ENCODE measurements at regions not wholly inside any gene's neighbourhood (a gene's known extent, or its start where the extent isn't known, plus 50 kb on each side); places are given as distances from the start of the nearest gene placed in this dataset.

DNA sequence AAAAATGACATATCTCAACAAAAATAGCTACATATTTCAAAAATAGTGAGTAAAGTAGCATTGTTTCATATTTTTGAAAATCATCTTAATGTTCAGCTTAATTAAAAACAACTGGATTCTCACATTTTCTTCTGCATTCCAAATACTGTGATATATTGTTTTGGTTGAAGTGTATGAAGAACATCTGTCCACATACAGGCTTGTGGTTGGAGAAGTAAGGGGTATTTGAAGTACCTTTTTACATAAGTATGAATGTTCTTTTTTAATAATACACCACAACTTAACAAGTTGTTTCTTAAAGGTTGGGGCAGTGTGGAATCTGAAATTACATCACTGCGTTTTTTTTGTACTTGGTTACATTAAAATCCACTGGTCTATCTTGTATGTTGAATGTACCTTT is 442.5 kb downstream of the KIF20B start (continued):
- TF ChIP-seq, protein P1, sequence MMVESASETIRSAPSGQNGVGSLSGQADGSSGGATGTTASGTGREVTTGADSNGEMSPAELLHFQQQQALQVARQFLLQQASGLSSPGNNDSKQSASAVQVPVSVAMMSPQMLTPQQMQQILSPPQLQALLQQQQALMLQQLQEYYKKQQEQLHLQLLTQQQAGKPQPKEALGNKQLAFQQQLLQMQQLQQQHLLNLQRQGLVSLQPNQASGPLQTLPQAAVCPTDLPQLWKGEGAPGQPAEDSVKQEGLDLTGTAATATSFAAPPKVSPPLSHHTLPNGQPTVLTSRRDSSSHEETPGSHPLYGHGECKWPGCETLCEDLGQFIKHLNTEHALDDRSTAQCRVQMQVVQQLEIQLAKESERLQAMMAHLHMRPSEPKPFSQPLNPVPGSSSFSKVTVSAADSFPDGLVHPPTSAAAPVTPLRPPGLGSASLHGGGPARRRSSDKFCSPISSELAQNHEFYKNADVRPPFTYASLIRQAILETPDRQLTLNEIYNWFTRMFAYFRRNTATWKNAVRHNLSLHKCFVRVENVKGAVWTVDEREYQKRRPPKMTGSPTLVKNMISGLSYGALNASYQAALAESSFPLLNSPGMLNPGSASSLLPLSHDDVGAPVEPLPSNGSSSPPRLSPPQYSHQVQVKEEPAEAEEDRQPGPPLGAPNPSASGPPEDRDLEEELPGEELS (CRISPR knock-in tag; IDR thresholded peaks at IDR 0.05) = no peak

DNA sequence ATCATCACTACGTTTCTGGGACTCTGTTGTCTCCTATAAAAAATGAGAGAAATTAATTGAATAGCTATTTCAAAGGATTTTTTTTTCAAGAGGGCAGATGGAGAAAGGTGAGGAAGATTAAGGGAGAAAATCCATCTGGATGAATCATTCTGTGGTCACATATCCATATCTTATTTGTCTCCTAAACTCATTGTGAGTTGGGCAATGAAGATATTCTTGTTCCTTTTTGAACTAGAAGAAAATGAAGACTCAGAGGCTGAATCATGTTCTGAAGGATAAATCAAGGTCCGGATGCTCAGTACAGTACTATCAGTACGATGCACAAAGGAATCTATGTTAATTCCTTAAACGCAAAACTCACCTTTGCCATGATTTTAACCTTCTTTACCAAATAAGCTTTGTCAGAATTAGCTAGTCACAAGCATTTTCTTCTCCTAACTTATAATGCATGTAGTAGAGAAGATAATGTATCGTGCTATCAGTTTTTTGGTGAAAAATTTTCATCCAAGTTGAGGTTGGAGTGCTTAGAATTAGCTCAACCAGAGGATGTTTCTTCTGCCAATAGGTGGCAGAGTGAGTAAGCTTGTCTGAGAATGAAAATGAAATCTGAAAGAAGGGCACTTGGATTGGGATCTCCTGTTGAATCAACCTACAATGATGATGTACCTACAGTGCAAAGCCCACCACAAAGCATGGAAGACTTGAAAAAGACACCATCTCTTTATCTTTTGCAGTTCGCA is 446.9 kb downstream of the KIF20B start:
- CTCF ChIA-PET = interaction anchor here (0.6 to 1.6 kb wide), 13 partner anchors 31 to 504 kb away, joined by 3 to 26 read pairs (median 4); no protein-coding TSS in a partner anchor
- DNase-seq (ENCODE audit: low spot score) (no peak), ATAC-seq (peak; percentile 75)
- H3K27ac Mint-ChIP-seq = no peak overlapping the region
- no peaks in the 10 kb centered on the region for H3K27me3 Mint-ChIP-seq (ENCODE audit: low read depth)
- no peaks in the 10 kb centered on the region; the same call in 1 of the 2 replicates for H3K9me3 Mint-ChIP-seq
- no peak overlapping the region for H3K4me3 Mint-ChIP-seq
- no peak for TF ChIP-seq JUN (CRISPR knock-in tag; IDR thresholded peaks at IDR 0.05)
- TF ChIP-seq, protein P2, sequence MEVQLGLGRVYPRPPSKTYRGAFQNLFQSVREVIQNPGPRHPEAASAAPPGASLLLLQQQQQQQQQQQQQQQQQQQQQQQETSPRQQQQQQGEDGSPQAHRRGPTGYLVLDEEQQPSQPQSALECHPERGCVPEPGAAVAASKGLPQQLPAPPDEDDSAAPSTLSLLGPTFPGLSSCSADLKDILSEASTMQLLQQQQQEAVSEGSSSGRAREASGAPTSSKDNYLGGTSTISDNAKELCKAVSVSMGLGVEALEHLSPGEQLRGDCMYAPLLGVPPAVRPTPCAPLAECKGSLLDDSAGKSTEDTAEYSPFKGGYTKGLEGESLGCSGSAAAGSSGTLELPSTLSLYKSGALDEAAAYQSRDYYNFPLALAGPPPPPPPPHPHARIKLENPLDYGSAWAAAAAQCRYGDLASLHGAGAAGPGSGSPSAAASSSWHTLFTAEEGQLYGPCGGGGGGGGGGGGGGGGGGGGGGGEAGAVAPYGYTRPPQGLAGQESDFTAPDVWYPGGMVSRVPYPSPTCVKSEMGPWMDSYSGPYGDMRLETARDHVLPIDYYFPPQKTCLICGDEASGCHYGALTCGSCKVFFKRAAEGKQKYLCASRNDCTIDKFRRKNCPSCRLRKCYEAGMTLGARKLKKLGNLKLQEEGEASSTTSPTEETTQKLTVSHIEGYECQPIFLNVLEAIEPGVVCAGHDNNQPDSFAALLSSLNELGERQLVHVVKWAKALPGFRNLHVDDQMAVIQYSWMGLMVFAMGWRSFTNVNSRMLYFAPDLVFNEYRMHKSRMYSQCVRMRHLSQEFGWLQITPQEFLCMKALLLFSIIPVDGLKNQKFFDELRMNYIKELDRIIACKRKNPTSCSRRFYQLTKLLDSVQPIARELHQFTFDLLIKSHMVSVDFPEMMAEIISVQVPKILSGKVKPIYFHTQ (CRISPR knock-in tag; IDR thresholded peaks at IDR 0.05) = no peak
- TF ChIP-seq, protein P3, sequence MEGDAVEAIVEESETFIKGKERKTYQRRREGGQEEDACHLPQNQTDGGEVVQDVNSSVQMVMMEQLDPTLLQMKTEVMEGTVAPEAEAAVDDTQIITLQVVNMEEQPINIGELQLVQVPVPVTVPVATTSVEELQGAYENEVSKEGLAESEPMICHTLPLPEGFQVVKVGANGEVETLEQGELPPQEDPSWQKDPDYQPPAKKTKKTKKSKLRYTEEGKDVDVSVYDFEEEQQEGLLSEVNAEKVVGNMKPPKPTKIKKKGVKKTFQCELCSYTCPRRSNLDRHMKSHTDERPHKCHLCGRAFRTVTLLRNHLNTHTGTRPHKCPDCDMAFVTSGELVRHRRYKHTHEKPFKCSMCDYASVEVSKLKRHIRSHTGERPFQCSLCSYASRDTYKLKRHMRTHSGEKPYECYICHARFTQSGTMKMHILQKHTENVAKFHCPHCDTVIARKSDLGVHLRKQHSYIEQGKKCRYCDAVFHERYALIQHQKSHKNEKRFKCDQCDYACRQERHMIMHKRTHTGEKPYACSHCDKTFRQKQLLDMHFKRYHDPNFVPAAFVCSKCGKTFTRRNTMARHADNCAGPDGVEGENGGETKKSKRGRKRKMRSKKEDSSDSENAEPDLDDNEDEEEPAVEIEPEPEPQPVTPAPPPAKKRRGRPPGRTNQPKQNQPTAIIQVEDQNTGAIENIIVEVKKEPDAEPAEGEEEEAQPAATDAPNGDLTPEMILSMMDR (IDR thresholded peaks at IDR 0.05) = peak; percentile 36; the same call in 1 of the 2 replicates
- TF ChIP-seq, protein P4, sequence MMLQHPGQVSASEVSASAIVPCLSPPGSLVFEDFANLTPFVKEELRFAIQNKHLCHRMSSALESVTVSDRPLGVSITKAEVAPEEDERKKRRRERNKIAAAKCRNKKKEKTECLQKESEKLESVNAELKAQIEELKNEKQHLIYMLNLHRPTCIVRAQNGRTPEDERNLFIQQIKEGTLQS (CRISPR knock-in tag; conservative IDR thresholded peaks at IDR 0.05) = no peak
- H3K4me1 Mint-ChIP-seq = peaks cover 18% of the 10 kb centered on the region
- no peaks in the 10 kb centered on the region for H3K36me3 Mint-ChIP-seq
- POLR2A ChIA-PET = no interaction called here

DNA sequence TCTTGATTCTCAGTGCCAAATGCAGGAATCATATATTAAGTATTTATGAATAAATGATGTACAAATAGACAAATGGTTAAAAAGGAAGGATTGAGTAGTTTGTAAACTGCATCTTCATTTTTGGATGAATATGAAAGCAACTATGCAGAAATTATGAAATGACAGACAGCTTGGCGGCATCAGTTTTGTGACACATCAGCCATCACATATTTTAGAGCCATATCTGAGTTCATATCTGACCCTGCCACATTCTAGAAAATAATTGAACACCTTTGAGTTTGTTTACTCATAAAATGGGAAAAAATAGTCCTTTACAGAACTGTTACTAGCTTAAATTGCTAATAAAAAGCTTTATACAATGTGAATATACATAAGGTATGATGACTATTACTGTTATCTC is 448.2 kb downstream of the KIF20B start:
- Mint-ChIP-seq H3K9me3 (no peaks in the 10 kb centered on the region; the same call in 1 of the 2 replicates), H3K4me3 (no peak overlapping the region), H3K27ac (no peak overlapping the region), H3K4me1 (peaks cover 18% of the 10 kb centered on the region), H3K36me3 (no peaks in the 10 kb centered on the region), H3K27me3 (ENCODE audit: low read depth) (no peaks in the 10 kb centered on the region)
- ChIA-PET POLR2A (no interaction called here), CTCF (no interaction called here)
- no peak for DNase-seq (ENCODE audit: low spot score)
- ATAC-seq = no peak
- TF ChIP-seq ZNF396 (CRISPR knock-in tag; IDR thresholded peaks at IDR 0.05; ENCODE audit: borderline replicate concordance) (no peak), TEAD1 (CRISPR knock-in tag; IDR thresholded peaks at IDR 0.05) (no peak), GTF2I (CRISPR knock-in tag; conservative IDR thresholded peaks at IDR 0.05) (no peak), ZNF263 (CRISPR knock-in tag; IDR thresholded peaks at IDR 0.05; ENCODE audit: low read depth) (no peak), FOXP1 (CRISPR knock-in tag; IDR thresholded peaks at IDR 0.05; ENCODE audit: borderline replicate concordance) (no peak), NFE2L1 (CRISPR knock-in tag; IDR thresholded peaks at IDR 0.05) (no peak), MYBL2 (CRISPR knock-in tag; IDR thresholded peaks at IDR 0.05) (no peak)
- TF ChIP-seq, protein P5, sequence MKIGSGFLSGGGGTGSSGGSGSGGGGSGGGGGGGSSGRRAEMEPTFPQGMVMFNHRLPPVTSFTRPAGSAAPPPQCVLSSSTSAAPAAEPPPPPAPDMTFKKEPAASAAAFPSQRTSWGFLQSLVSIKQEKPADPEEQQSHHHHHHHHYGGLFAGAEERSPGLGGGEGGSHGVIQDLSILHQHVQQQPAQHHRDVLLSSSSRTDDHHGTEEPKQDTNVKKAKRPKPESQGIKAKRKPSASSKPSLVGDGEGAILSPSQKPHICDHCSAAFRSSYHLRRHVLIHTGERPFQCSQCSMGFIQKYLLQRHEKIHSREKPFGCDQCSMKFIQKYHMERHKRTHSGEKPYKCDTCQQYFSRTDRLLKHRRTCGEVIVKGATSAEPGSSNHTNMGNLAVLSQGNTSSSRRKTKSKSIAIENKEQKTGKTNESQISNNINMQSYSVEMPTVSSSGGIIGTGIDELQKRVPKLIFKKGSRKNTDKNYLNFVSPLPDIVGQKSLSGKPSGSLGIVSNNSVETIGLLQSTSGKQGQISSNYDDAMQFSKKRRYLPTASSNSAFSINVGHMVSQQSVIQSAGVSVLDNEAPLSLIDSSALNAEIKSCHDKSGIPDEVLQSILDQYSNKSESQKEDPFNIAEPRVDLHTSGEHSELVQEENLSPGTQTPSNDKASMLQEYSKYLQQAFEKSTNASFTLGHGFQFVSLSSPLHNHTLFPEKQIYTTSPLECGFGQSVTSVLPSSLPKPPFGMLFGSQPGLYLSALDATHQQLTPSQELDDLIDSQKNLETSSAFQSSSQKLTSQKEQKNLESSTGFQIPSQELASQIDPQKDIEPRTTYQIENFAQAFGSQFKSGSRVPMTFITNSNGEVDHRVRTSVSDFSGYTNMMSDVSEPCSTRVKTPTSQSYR (CRISPR knock-in tag; IDR thresholded peaks at IDR 0.05) = no peak
- TF ChIP-seq, protein P6, sequence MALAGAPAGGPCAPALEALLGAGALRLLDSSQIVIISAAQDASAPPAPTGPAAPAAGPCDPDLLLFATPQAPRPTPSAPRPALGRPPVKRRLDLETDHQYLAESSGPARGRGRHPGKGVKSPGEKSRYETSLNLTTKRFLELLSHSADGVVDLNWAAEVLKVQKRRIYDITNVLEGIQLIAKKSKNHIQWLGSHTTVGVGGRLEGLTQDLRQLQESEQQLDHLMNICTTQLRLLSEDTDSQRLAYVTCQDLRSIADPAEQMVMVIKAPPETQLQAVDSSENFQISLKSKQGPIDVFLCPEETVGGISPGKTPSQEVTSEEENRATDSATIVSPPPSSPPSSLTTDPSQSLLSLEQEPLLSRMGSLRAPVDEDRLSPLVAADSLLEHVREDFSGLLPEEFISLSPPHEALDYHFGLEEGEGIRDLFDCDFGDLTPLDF (CRISPR knock-in tag; IDR thresholded peaks at IDR 0.05) = no peak
- TF ChIP-seq, protein P7, sequence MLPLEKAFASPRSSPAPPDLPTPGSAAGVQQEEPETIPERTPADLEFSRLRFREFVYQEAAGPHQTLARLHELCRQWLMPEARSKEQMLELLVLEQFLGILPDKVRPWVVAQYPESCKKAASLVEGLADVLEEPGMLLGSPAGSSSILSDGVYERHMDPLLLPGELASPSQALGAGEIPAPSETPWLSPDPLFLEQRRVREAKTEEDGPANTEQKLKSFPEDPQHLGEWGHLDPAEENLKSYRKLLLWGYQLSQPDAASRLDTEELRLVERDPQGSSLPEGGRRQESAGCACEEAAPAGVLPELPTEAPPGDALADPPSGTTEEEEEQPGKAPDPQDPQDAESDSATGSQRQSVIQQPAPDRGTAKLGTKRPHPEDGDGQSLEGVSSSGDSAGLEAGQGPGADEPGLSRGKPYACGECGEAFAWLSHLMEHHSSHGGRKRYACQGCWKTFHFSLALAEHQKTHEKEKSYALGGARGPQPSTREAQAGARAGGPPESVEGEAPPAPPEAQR (CRISPR knock-in tag; IDR thresholded peaks at IDR 0.05) = no peak
- TF ChIP-seq, protein P4 (CRISPR knock-in tag; conservative IDR thresholded peaks at IDR 0.05) = no peak
- TF ChIP-seq, protein P8, sequence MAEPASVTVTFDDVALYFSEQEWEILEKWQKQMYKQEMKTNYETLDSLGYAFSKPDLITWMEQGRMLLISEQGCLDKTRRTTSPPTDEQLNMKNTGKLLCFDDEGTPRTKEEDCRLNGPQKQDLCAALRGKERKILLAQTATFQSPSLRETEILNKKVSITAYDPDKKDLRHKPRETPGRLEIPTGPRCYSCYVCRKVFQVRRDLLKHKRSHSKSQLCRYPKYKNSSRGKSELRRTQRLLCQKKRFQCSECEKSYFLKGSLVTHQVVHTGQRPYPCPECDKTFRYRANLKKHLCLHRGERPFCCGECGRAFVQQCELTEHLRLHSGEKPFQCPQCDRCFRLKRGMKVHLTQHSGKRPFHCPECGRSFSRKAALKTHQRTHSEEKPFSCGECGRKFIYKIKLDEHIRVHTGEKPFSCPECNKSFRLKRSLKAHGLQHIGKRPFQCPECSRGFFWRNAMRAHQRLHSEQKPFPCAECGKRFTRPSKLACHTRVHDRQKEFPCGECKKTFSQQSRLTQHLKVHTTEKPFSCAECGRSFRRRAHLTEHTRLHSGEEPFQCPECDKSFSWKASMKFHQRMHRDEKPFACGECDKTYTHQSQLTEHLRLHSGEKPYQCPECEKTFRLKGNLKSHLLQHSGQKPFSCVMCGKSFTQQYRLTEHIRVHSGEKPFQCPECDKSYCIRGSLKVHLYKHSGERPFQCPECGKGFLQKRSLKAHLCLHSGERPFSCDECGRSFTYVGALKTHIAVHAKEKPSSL (CRISPR knock-in tag; conservative IDR thresholded peaks at IDR 0.05) = no peak

Measured in WTC11 (cell line).